GM21786 (cell line): ENCODE measurements at regions not wholly inside any gene's neighbourhood (a gene's known extent, or its start where the extent isn't known, plus 50 kb on each side); places are given as distances from the start of the nearest gene placed in this dataset.

Experiments used
- ATAC-seq: cut with Tn5 transposase; IDR thresholded peaks from one replicate; pipeline ENCODE4 v1.9.1; 2021; ENCODE audit not compliant: unreplicated experiment

DNA sequence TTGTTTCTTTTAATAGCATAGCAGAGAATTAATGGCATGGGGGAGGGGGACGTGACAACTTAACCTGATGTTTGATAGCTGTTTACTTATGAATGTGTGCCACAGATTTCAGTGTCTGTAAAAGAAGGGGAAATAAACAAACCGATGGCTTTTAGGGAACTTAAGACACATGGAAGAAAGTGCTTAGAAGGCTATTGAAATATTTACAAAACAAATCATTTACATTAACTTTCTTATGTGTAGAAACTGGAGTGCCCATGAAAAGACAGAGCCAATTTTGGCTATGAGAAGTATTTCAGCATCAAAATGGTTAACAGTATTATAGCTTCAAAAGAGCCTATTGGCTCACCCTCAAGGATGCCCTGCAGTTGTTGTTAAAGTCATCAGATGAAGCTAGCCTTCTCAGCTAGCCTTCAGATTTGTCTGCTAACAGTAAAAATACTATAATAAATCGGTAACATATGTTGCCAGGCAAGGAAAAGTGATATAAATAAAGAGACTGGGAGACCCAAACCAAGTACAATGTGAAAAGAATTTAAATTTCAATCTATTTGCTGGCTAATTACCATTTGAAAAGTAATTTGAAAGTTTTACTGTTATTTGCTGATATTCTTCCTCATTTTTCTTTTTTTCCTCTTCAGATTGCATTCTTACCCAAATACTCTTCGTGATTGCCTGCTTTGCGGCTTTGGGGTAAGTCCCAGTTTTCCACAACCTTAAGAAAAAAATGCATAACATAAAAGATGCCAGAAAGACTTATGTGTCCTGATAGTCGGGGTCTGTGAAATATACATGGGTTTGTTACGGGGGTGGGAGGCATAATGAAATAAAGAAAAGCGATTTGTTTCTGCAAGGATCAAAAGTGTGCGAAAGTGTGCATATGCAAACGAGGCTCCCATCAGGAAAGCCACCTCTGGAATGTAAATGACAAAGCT lies 256.4 kb downstream of the MEIS1 start:
- no peak for ATAC-seq

- no peak for ATAC-seq
Measured at GRCh38 chr2:66692521-66693054, 257.7 kb downstream of the MEIS1 start.

DNA sequence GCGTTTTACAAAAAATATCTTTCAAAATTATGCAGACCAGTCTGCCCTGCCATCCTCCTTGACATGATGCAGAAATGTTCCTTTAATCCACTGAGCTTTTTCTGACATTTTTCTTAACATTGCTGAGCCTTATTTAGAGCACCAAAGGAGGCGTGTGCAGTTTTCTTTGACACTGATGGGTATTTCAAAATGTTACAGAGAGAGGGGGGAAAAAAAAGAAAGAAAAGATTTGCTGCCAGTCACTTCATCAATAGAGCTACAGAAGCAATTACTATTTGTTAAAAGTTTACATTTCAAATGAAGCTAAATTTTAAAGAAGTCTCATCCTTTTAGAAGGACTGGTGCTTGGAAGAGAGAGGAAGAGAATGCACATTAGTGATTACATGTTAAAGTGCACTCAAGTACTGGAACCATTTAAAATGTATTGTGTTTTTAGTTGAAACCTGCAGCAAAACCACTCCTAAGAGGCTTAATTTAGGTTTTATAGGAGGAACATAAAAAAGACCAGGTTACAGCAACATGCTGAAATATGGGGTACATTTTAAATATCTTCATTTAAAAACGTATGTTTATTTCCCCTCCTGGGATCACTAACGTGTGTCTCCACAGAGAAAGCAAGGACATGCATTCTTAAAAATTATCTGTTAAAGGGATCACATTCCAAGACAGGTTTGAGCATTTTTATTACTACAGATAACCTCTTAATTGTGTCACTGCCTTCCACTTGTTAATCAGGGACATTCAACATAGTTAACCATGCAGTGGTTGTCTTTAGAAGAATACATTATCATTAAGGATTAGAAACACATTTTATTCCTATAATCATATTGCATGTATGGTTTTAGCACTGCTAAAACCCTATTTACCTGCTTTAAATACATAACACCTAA lies 258.4 kb downstream of the MEIS1 start:
- ATAC-seq = no peak

GRCh38 chr2:66694087-66694860 lies 259.3 kb downstream of the MEIS1 start:
- ATAC-seq = no peak

GRCh38 chr2:66695226-66695735 lies 260.4 kb downstream of the MEIS1 start:
- ATAC-seq = no peak

DNA sequence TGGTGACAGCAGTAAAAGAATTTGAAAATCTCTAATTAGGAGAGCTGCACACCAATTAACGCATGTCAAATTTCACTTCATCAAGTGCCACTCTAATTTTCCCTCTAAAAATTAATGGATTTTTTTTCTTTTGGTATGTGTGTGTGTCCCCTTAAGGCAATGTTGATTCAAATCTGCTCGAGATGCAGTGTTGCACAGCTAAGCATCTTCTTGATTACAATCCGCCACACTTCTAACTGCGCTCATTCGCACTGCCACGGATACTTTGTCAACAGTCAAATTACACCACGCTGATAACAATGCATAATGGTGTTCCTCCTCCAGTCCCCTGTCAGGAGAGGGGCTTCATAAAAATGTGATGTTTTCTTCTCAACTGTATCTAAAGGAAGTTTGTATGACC lies 261.4 kb downstream of the MEIS1 start:
- ATAC-seq = no peak

DNA sequence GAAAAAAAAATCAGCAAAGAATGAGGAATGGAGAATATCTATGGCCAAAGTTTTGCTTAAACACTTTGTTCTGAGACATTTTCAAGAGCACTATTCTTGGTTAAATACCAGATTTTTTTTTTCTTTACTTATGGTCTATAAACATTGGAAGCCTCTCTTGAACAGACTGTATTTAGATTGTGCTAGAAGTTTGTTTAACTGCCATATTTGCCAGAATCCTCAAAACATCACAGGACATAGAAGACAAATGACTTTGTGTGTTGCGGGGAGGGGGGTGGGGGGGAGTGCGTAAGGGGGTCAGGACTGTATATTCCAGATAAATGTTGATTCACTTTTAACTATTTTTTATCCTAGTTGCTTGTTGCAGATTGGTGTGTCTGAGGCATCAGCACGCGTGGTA lies 262.0 kb downstream of the MEIS1 start:
- ATAC-seq = no peak

GRCh38 chr2:66697366-66697765 lies 262.4 kb downstream of the MEIS1 start:
- no peak for ATAC-seq

DNA sequence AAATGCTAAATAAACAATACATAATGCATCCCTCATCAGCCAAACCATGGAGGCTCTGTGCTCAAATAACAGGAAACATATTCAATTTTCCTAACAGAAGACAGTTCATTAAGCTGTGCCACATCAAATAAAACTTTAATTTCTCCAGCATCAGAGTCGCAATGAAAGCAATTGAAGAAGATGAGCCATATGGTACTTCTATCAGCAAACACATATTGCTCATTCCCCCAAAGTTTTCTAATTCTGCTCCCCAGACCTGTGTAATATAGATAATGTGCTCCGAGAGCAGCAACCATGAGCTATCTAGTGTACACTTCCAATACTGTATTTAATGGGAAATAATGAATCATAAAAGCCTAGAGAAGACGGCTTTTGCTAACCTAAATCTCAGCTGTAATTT lies 263.2 kb downstream of the MEIS1 start:
- no peak for ATAC-seq

DNA sequence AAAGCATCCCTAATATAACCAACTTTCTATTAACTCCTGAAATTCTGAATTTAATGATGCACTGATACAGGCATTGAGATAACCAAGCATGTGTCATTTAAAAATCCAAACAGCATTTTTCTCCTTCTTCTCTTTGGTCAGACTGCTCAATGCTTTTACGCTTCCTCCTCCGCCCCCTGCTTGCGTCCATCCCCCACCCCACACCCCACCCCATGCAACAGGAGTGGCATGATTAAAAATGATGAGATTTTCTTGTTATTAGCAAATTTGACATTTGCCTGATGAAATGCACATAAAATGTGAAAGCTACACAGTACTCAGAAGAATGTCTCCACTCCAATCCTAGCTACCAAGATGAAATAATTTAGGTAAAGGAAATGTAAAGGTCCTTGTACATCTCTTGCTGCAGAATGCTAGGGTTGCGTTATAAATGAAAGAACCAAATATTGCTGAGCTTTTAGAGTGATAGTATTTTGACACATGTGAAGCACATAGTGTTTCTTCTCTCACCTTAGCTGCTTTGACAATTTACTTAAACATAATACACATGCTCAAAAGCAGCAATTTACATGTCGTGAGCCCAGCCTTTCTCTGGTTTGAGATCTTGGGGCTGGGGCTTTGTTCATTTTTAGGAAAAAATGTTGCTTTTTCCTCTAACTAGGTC lies 263.8 kb downstream of the MEIS1 start:
- ATAC-seq = no peak

- no peak for ATAC-seq
Measured at GRCh38 chr2:66699416-66699792, 264.5 kb downstream of the MEIS1 start.

DNA sequence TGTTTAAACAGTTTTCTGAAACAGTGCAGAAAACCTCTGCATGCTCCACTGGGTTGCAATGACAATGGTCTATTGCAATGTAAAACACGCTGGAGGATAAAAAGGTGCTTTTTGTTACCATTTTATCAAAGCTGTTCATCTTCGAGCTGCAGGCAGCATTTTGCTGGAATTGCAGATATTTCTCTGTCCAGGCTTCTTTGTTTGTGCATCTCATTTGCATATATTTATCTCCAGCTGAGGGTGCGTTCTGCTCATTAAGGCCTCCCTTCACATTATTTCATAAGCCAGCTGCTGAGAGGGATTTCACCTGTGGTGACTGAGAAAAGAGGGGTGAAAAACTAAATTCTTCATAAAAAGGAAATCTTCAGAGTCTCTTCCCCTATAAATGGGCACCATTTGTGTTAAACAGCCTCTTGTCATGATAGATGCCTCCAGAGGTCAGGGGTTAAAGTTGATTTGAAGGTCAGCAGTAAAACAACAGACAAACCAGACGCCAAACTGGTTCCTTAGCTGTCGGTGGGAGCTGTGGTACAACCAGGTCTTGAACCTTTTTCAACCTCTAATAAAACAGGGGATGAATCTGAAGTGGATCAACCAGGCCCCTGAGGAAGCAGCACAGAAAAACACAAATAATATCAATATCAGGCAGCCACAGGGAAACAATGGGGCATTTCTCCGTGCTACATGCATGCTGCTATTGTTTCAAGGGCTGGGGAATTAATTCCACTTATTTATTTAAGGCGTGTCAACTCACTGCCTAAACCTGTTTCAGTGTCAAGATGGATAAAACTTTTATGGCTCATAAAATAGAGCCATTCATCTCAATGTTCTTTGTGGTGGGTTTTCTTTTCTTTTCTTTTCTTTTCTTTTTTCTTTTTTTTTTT lies 265.1 kb downstream of the MEIS1 start:
- ATAC-seq = no peak

DNA sequence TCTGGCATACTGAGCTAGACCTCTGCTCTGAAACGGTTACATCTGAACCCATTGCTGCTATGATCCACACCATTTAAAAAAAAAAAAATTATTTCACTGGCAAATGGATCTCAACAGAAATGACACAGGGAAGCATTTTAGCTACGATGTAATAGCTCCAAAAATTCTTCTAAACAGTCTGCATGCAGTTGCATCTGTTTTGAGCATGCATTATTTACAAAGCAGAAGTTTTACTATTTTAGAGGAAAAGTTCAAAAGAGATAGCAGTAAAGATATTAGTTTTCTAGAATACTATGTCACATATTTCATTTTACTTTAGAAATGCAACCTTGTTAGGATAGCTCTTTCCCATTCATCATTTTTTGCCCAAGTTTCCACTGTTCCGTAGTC lies 265.7 kb downstream of the MEIS1 start:
- no peak for ATAC-seq

DNA sequence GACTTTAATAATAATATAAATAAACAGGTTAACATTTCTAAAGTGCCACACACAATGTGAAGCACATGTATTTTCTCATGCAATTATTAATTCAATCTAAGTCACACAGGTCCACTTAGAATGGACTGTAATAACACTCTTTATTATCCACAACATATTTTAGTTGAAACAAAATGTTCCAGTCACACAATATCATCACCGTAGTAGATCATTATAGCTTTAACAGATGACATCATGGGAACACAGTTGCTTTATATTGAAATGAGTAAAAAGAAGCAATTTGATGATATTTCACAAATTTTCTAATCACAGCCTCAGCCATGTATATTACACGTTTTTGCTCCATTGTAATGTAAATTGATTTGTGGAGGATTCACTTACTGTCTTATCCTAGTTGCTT lies 266.3 kb downstream of the MEIS1 start:
- ATAC-seq = no peak

DNA sequence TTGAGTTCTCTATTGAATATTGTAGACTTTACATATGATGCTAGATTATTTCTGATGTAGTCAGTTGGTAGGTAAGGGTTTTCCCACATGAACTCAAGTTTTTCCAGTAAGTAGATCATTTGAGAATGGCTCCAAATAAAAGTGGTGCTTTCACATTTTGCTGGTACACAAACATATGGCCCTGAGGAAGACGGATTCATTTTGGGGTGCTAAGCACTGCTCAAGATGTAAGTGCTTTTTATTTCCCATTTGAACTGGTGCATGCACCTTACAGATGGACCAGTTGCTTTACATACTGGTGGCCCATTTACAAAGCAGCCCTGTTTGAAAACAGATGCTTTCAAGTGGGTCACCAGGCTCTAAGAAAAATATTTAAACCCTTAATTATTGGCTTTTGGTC lies 266.7 kb downstream of the MEIS1 start:
- ATAC-seq = no peak

- ATAC-seq = no peak
Measured at GRCh38 chr2:66702301-66702700, 267.4 kb downstream of the MEIS1 start.

DNA sequence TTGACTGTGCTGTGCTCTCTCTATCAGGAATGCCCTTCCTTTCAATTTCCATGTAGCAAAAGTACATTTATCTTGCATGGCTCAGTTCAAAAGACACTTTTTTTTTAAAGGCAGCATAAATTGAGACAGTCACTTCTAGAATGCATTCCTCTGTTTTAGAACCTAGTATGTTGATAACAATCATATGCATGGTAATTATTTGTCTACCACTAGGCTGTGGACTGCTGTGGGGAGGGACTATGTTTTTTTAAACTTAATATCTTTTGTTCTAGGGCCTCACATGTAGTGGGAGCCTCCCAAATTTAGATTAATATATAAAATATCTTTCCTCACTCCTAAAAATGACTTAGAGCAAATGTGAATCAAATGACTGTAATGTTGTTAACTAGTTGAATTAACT lies 269.9 kb downstream of the MEIS1 start:
- no peak for ATAC-seq

DNA sequence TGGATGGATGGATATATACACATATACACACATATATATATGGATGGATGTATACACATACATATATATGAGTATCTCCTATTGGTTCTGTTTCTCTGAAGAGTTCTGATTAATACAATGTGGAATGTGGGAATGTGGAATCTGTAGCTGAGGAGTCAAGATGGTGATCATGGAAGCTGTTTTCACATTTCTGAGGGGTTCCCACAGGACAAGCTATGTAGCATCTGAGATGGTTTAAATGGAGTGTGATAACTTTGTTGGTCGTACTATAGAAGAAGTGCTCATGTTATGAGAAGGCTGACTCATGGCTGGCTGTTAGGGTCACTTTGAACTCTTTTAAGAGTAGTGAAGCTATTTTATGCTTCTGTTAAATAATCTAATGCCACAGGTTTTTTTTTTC lies 279.7 kb downstream of the MEIS1 start:
- ATAC-seq = no peak

DNA sequence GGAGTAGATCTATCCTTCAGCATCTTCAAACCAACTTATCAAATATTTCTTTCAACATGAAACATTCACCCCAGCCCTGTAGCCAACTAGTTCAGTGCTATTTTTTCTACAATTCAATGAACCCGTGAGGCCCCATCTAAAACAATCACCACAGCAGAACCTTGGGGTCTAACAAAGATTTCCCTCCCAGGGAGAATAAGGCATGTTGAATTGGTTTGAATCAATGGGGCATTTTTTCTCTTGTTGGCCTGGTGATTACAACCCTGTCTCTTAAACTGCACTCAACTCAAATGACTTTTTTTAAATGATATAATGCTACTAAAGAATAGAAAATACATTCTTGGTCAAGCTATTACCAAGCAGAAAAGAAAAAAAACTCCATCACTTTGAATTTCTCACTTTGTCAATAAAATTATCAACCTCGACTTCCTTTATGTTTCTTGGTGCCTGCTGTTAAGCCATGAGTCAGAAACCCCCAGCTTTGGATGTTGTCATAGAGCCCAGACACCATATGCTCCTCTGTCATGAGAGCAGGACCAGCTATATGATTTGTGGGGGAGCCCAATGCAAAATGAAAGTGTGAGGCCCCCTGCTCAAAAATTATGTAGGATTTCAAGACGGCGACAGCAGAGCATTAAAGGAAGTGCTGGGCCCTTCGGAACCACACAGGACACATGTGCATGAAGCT lies 282.4 kb downstream of the MEIS1 start:
- ATAC-seq = no peak
